Epithelial cell of esophagus (primary cell): ENCODE measurements at regions not wholly inside any gene's neighbourhood (a gene's known extent, or its start where the extent isn't known, plus 50 kb on each side); places are given as distances from the start of the nearest gene placed in this dataset.

Experiments used
- DNase-seq: peaks from one replicate; pipeline ENCODE4 v3.0.0; 2010; ENCODE audit warnings: low read depth
- H3K4me3 ChIP-seq: 2 replicates; pipeline ENCODE4 v1.5.1; 2011; ENCODE audit warnings: mild to moderate bottlenecking, low read length, control low read depth
- CTCF ChIP-seq: IDR thresholded peaks from 2 replicates; pipeline ENCODE4 v1.5.1; 2011; ENCODE audit warnings: low read depth, mild to moderate bottlenecking, low read length, control low read depth, inconsistent platforms; ENCODE audit not compliant: insufficient read depth; ENCODE audit errors: missing control alignments

- no peak overlapping the region for H3K4me3 ChIP-seq
- DNase-seq, result no peak
- TF ChIP-seq CTCF, result no peak
Observed at GRCh38 chr9:129285979-129286772, 108.1 kb upstream of the IER5L start.

- DNase-seq, result no peak
- H3K4me3 ChIP-seq, result no peak overlapping the region
- TF ChIP-seq CTCF, result no peak
Observed at GRCh38 chr9:129285382-129285781, 107.3 kb upstream of the IER5L start.

GRCh38 chr9:129284607-129285291 lies 106.7 kb upstream of the IER5L start:
- DNase-seq, result no peak
- no peak overlapping the region for H3K4me3 ChIP-seq
- no peak for TF ChIP-seq CTCF

- H3K4me3 ChIP-seq, result no peak overlapping the region
- no peak for DNase-seq
- no peak for TF ChIP-seq CTCF
Observed at GRCh38 chr9:129283705-129284606, 105.9 kb upstream of the IER5L start.

- DNase-seq, result no peak
- TF ChIP-seq CTCF, result no peak
- no peak overlapping the region for H3K4me3 ChIP-seq
Observed at GRCh38 chr9:129283291-129283691, 105.2 kb upstream of the IER5L start.

GRCh38 chr9:129282731-129283211 lies 104.7 kb upstream of the IER5L start:
- H3K4me3 ChIP-seq, result no peak overlapping the region
- TF ChIP-seq CTCF, result no peak
- DNase-seq, result no peak
